ENCODE measurements at regions not wholly inside any gene's neighbourhood (a gene's known extent, or its start where the extent isn't known, plus 50 kb on each side); places are given as distances from the start of the nearest gene placed in this dataset.
A peak's percentile ranks its signal among the peaks of the same experiment; 100 is the strongest.

DNA sequence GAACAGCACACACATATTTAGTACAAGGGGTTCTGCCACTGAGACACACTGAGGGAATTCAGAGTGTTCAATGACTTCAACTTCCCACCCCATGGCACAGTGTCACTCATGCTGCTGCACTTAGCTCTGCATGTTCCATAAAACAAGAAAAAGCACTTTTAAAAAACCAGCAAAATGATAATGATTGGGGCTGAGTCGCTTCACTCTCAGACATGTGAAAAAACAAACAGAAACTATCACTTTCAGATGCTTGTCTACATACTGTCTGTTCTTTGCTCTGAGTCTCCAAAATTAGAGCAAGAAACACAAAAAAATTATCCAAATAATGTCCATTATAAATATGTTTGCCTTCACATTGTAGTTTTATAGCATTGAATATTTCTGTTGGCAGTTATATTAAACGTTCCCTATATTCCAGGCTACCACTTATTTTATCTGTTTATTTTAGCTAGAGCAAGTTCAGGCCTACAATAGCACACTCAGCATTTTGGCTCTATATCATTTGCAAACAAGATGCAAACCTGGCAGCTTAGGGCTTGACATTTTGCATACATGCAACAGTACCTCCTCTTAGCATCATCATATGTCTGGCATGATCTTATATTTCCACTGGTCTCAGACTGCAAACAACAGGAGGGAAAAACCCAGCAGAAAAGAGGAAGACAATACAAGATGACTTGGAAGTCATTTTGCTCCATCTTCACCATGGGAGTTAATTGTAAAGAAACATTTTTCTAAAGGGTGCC, 398.8 kb downstream of the HACE1 start:
- no TSS peak for BruUV-seq (replicated peaks)
- DNase-seq (ENCODE audit: extremely low read depth in 1 of 4, low spot score in 3 of 4) (no peak), ATAC-seq (no peak), FAIRE-seq (no peak)
- no peak overlapping the region for H3K27ac ChIP-seq (ENCODE audit: extremely low read depth, low read depth, low read length)
- H3K9me3 ChIP-seq (replicated peaks; ENCODE audit: control insufficient read depth, insufficient read depth, low read depth, low read length) = no peaks in the 10 kb centered on the region
- H3K36me3 ChIP-seq (ENCODE audit: control insufficient read depth, insufficient read depth, low read length) = no peaks in the 10 kb centered on the region
- 0% methylated on average over 2 of the region's 2 CpGs for WGBS (ENCODE audit: insufficient coverage, low coverage, missing lambda C conversion rate)
- no peaks in the 10 kb centered on the region for H3K9me1 ChIP-seq (ENCODE audit: control insufficient read depth, insufficient read depth, low read length)
- H3K9ac ChIP-seq (ENCODE audit: insufficient read depth in 1 of 2, low read depth in 2 of 2, low read length in 2 of 2) = no peak overlapping the region
- intact Hi-C loops (cut with micrococcal nuclease) = no loop called here
- in situ Hi-C loops (cut with MboI) = no loop called here
- no peak overlapping the region for H3K4me2 ChIP-seq (ENCODE audit: insufficient read depth, low read length)
- H2AFZ ChIP-seq (ENCODE audit: low read depth, low read length) = no peak overlapping the region
- H3K4me1 ChIP-seq (replicated peaks in 1 of 2; ENCODE audit: control insufficient read depth in 2 of 2, insufficient read depth in 2 of 2, low read length in 2 of 2) = no peaks in the 10 kb centered on the region
- ChIA-PET POLR2A (no interaction called here), CTCF (ENCODE audit: low intra/inter-chr PET ratio) (no interaction called here)
- H4K20me1 ChIP-seq (replicated peaks; ENCODE audit: control insufficient read depth, insufficient read depth, low read length) = no peaks in the 10 kb centered on the region
- no peaks in the 10 kb centered on the region for H3K27me3 ChIP-seq (ENCODE audit: control insufficient read depth in 2 of 2, insufficient read depth in 2 of 2, low read length in 2 of 2)
- no peaks in the 10 kb centered on the region for H3K79me2 ChIP-seq (ENCODE audit: control insufficient read depth, insufficient read depth, low read length)
- H3K4me3 ChIP-seq = no peak overlapping the region
- TF ChIP-seq HNRNPK (IDR thresholded peaks at IDR 0.05; ENCODE audit: low read depth, low read length, poor library complexity, severe bottlenecking) (no peak), C11orf30 (IDR thresholded peaks at IDR 0.05; ENCODE audit: low read depth) (peak; percentile 52; the same call in 1 of the 2 replicates), BRCA1 (IDR thresholded peaks at IDR 0.05) (no peak), BRCA1 (CRISPR knock-in tag; IDR thresholded peaks at IDR 0.05) (no peak), ZNF316 (IDR thresholded peaks at IDR 0.05) (peak; percentile 31; the same call in 1 of the 2 replicates), DACH1 (IDR thresholded peaks at IDR 0.05; ENCODE audit: partially characterized antibody) (no peak), CBX2 (IDR thresholded peaks at IDR 0.05; ENCODE audit: insufficient read depth, low read length, poor library complexity, severe bottlenecking) (no peak), POLR3A (IDR thresholded peaks at IDR 0.05; ENCODE audit: borderline replicate concordance, extremely low read depth, insufficient read depth, insufficient read length) (no peak), ZFP36 (IDR thresholded peaks at IDR 0.05; ENCODE audit: low read depth, low read length, partially characterized antibody) (no peak), NFE2L1 (tag; IDR thresholded peaks at IDR 0.05; ENCODE audit: borderline replicate concordance, low read depth) (no peak), ZNF75A (CRISPR knock-in tag; IDR thresholded peaks at IDR 0.05) (no peak), ZC3H11A (IDR thresholded peaks at IDR 0.05; ENCODE audit: low read depth, low read length) (no peak), FOXA1 (IDR thresholded peaks at IDR 0.05; ENCODE audit: borderline replicate concordance) (no peak), POLR2H (tag; IDR thresholded peaks at IDR 0.05; ENCODE audit: low read depth) (no peak), PCBP1 (IDR thresholded peaks at IDR 0.05; ENCODE audit: low read depth, low read length, poor library complexity, severe bottlenecking) (no peak), CBX5 (IDR thresholded peaks at IDR 0.05; ENCODE audit: borderline replicate concordance, low read depth) (no peak)
- TF ChIP-seq, protein P1, sequence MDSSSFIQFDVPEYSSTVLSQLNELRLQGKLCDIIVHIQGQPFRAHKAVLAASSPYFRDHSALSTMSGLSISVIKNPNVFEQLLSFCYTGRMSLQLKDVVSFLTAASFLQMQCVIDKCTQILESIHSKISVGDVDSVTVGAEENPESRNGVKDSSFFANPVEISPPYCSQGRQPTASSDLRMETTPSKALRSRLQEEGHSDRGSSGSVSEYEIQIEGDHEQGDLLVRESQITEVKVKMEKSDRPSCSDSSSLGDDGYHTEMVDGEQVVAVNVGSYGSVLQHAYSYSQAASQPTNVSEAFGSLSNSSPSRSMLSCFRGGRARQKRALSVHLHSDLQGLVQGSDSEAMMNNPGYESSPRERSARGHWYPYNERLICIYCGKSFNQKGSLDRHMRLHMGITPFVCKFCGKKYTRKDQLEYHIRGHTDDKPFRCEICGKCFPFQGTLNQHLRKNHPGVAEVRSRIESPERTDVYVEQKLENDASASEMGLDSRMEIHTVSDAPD (CRISPR knock-in tag; IDR thresholded peaks at IDR 0.05) = no peak
- TF ChIP-seq, protein P2, sequence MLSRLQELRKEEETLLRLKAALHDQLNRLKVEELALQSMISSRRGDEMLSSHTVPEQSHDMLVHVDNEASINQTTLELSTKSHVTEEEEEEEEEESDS (CRISPR knock-in tag; IDR thresholded peaks at IDR 0.05) = no peak
- TF ChIP-seq, protein P3, sequence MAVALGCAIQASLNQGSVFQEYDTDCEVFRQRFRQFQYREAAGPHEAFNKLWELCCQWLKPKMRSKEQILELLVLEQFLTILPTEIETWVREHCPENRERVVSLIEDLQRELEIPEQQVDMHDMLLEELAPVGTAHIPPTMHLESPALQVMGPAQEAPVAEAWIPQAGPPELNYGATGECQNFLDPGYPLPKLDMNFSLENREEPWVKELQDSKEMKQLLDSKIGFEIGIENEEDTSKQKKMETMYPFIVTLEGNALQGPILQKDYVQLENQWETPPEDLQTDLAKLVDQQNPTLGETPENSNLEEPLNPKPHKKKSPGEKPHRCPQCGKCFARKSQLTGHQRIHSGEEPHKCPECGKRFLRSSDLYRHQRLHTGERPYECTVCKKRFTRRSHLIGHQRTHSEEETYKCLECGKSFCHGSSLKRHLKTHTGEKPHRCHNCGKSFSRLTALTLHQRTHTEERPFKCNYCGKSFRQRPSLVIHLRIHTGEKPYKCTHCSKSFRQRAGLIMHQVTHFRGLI (CRISPR knock-in tag; IDR thresholded peaks at IDR 0.05) = no peak
